ENCODE measurements at regions not wholly inside any gene's neighbourhood (a gene's known extent, or its start where the extent isn't known, plus 50 kb on each side); places are given as distances from the start of the nearest gene placed in this dataset.

GRCh38 chr2:66382091-66382490, 52.8 kb upstream of the MEIS1 start:
- no peak for DNase-seq (ENCODE audit: low spot score)

GRCh38 chr2:66379473-66379872, 55.5 kb upstream of the MEIS1 start:
- DNase-seq (ENCODE audit: low spot score) = no peak

GRCh38 chr2:66377832-66378231, 57.1 kb upstream of the MEIS1 start:
- no peak for DNase-seq (ENCODE audit: low spot score)

GRCh38 chr2:66370824-66371223, 64.1 kb upstream of the MEIS1 start:
- DNase-seq (ENCODE audit: low spot score) = no peak

- DNase-seq (ENCODE audit: low spot score) = no peak
Measured at GRCh38 chr2:66366619-66367018, 68.3 kb upstream of the MEIS1 start.

GRCh38 chr2:66364495-66365333, 70.2 kb upstream of the MEIS1 start:
- DNase-seq (ENCODE audit: low spot score) = peak; percentile 6

GRCh38 chr2:66362701-66363100, 72.2 kb upstream of the MEIS1 start:
- no peak for DNase-seq (ENCODE audit: low spot score)

GRCh38 chr2:66346231-66346664, 88.7 kb upstream of the MEIS1 start:
- no peak for DNase-seq (ENCODE audit: low spot score)

GRCh38 chr2:66344087-66344663, 90.8 kb upstream of the MEIS1 start:
- no peak for DNase-seq (ENCODE audit: low spot score)

- no peak for DNase-seq (ENCODE audit: low spot score)
Measured at GRCh38 chr2:66343259-66343658, 91.7 kb upstream of the MEIS1 start.

GRCh38 chr2:66340521-66340920, 94.4 kb upstream of the MEIS1 start:
- no peak for DNase-seq (ENCODE audit: low spot score)

GRCh38 chr2:66334237-66335029, 100.5 kb upstream of the MEIS1 start:
- DNase-seq (ENCODE audit: low spot score) = peak; percentile 4

GRCh38 chr2:66331176-66331575, 103.7 kb upstream of the MEIS1 start:
- no peak for DNase-seq (ENCODE audit: low spot score)

- no peak for DNase-seq (ENCODE audit: low spot score)
Measured at GRCh38 chr2:66329081-66329605, 105.8 kb upstream of the MEIS1 start.

- no peak for DNase-seq (ENCODE audit: low spot score)
Measured at GRCh38 chr2:66327066-66327740, 107.7 kb upstream of the MEIS1 start.

- DNase-seq (ENCODE audit: low spot score) = no peak
Measured at GRCh38 chr2:66324909-66325528, 109.9 kb upstream of the MEIS1 start.

GRCh38 chr2:66324356-66324755, 110.6 kb upstream of the MEIS1 start:
- DNase-seq (ENCODE audit: low spot score) = no peak

GRCh38 chr2:66323406-66323805, 111.5 kb upstream of the MEIS1 start:
- DNase-seq (ENCODE audit: low spot score) = no peak

- DNase-seq (ENCODE audit: low spot score) = no peak
Measured at GRCh38 chr2:66322506-66323260, 112.2 kb upstream of the MEIS1 start.

GRCh38 chr2:66318009-66318561, 116.8 kb upstream of the MEIS1 start:
- DNase-seq (ENCODE audit: low spot score) = no peak
